ENCODE measurements at regions not wholly inside any gene's neighbourhood (a gene's known extent, or its start where the extent isn't known, plus 50 kb on each side); places are given as distances from the start of the nearest gene placed in this dataset.
"Not testable (repeated sequence)": the region's sequence is repeated elsewhere in the genome, so short reads cannot be mapped to it uniquely, and the experiment has no call there.

- DNase-seq: no peak
These were observed 389.8 kb downstream of the SEC14L1 start for GRCh38 chr17:77530591-77530990.

GRCh38 chr17:77531002-77531401 lies 390.2 kb downstream of the SEC14L1 start:
- DNase-seq: no peak

- DNase-seq: no peak
These were observed 390.9 kb downstream of the SEC14L1 start for GRCh38 chr17:77531641-77532040.

- DNase-seq: not testable (repeated sequence)
These were observed 392.9 kb downstream of the SEC14L1 start for GRCh38 chr17:77533697-77534096.

GRCh38 chr17:77534137-77534536 lies 393.4 kb downstream of the SEC14L1 start:
- no peak for DNase-seq

- no peak for DNase-seq
These were observed 394.7 kb downstream of the SEC14L1 start for GRCh38 chr17:77535435-77535834.

GRCh38 chr17:77535892-77536291 lies 395.1 kb downstream of the SEC14L1 start:
- DNase-seq: peak in 1 of 2 donors; percentile 23

GRCh38 chr17:77537566-77537965 lies 396.8 kb downstream of the SEC14L1 start:
- no peak for DNase-seq

- no peak for DNase-seq
These were observed 399.8 kb downstream of the SEC14L1 start for GRCh38 chr17:77540531-77540930.

GRCh38 chr17:77540975-77541374 lies 400.2 kb downstream of the SEC14L1 start:
- no peak for DNase-seq

- DNase-seq: no peak
These were observed 401.2 kb downstream of the SEC14L1 start for GRCh38 chr17:77542011-77542410.

- DNase-seq: peak; percentile 77 to 84
These were observed 402.1 kb downstream of the SEC14L1 start for GRCh38 chr17:77542551-77543490.

- no peak for DNase-seq
These were observed 403.0 kb downstream of the SEC14L1 start for GRCh38 chr17:77543801-77544200.

GRCh38 chr17:77544347-77545110 lies 403.8 kb downstream of the SEC14L1 start:
- no peak for DNase-seq

GRCh38 chr17:77546772-77547241 lies 406.0 kb downstream of the SEC14L1 start:
- DNase-seq: no peak

GRCh38 chr17:77548967-77549366 lies 408.2 kb downstream of the SEC14L1 start:
- peak; percentile 75 to 79 for DNase-seq

- DNase-seq: no peak
These were observed 408.7 kb upstream of the TNRC6C start for GRCh38 chr17:77549726-77550366.

- DNase-seq: no peak
These were observed 404.9 kb upstream of the TNRC6C start for GRCh38 chr17:77553459-77554066.

GRCh38 chr17:77555121-77555591 lies 403.3 kb upstream of the TNRC6C start:
- no peak for DNase-seq

GRCh38 chr17:77555741-77556291 lies 402.7 kb upstream of the TNRC6C start:
- DNase-seq: no peak

- DNase-seq: no peak
These were observed 402.0 kb upstream of the TNRC6C start for GRCh38 chr17:77556383-77557061.

All from inflammatory macrophage (primary cell).